SK-N-SH (cell line): ENCODE measurements at regions not wholly inside any gene's neighbourhood (a gene's known extent, or its start where the extent isn't known, plus 50 kb on each side); places are given as distances from the start of the nearest gene placed in this dataset.
A peak's percentile ranks its signal among the peaks of the same experiment; 100 is the strongest.

Source experiments
- CTCF ChIP-seq: fragments of 200-600 bp; sonication (generic); IDR thresholded peaks from 2 replicates; pipeline ENCODE4 v1.6.1; 2017; ENCODE audit warnings: antibody characterized with exemption, mild to moderate bottlenecking, moderate library complexity
- EZH2phosphoT487 ChIP-seq: fragments of 200-600 bp; sonication (generic); IDR thresholded peaks from 2 replicates; pipeline ENCODE4 v1.6.1; 2017; ENCODE audit warnings: low read depth, mixed run types, mild to moderate bottlenecking, antibody characterized with exemption, moderate library complexity, borderline replicate concordance
- FOXM1 ChIP-seq: IDR thresholded peaks from 2 replicates; pipeline ENCODE4 v1.4.0; 2012; ENCODE audit warnings: low read depth, mild to moderate bottlenecking
- GABPA ChIP-seq: IDR thresholded peaks from 2 replicates; pipeline ENCODE4 v1.4.0; 2012; ENCODE audit warnings: low read depth, mild to moderate bottlenecking
- POLR2AphosphoS5 ChIP-seq: IDR thresholded peaks from 2 replicates; pipeline ENCODE4 v1.6.1; 2012; ENCODE audit warnings: low read depth, low read length
- TF ChIP-seq, protein P1 (sequence below): IDR thresholded peaks from 2 replicates; pipeline ENCODE4 v1.4.0; 2012; ENCODE audit warnings: low read depth

GRCh38 chr5:158451203-158451992 is 592.5 kb upstream of the CLINT1 start:
- TF ChIP-seq CTCF (no peak), EZH2phosphoT487 (no peak), POLR2AphosphoS5 (peak; percentile 38; the same call in 1 of the 2 replicates), FOXM1 (no peak), GABPA (no peak)
- TF ChIP-seq, protein P1, sequence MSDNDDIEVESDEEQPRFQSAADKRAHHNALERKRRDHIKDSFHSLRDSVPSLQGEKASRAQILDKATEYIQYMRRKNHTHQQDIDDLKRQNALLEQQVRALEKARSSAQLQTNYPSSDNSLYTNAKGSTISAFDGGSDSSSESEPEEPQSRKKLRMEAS = no peak
